Stimulated activated CD4-positive, alpha-beta T cell treated with anti-CD3 and anti-CD28 coated beads, Interleukin-4, amount 100 ng/mL, for 4 hours (primary cell): ENCODE measurements at regions not wholly inside any gene's neighbourhood (a gene's known extent, or its start where the extent isn't known, plus 50 kb on each side); places are given as distances from the start of the nearest gene placed in this dataset.

Experiments
- DNase-seq, 2 experiments: peaks; one replicate each; pipeline ENCODE4 v3.0.0-alpha.2; 2020

DNA sequence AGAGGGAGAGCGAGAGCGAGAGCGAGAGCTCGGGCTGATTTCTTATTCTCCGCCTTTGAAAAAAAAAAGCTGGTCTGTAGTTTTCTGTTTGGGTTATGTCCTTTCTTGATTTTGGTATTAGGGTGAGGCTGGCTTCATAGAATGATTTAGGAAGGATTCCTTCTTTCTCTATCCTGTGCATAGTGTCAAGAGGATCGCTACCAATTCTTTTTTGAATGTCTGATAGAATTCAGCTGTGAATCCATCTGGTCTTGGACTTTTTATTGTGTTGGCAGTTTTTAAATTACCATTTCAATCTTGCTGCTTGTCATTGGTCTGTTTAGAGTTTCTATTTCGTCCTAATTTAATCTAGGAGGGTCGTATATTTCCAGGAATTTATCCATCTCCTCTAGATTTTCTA, 1414.6 kb upstream of the MIR17HG start:
- no peak for DNase-seq

DNA sequence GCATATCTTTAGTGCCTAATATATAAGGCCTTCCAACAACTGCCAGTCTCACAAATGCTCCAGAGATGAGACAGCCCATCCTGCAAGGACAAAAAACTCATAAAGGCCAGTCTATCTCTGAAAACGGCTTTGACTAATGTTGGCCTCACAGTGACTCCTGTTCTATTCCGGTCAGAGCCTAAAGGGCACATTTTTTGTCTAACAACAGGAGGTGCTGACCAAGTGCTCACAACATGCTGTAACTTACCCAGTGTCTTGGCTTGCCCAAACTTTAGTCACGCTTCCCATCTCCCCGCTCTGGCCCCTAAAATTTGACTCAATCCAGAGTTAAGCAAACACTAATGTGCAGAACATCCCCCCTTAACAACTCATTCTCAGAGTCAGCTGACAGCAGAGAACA, 1411.2 kb upstream of the MIR17HG start:
- no peak for DNase-seq

DNA sequence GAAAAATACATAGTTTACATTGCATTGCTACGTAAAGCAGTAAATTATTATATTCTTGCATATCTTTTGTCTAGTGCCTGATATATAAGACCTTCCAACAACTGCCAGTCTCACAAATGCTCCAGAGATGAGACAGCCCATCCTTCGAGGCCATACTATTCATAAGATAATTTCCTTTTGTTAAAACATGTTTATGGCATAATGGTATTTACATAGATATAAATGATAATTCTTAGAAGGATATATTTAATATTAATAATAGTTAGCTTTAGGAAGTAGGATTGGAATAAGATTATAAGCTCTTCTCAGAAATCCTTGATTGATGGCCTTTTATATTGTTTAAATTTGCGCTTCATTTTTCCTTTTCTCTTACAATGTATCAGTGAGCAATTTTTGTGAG, 1410.1 kb upstream of the MIR17HG start:
- DNase-seq: no peak

DNA sequence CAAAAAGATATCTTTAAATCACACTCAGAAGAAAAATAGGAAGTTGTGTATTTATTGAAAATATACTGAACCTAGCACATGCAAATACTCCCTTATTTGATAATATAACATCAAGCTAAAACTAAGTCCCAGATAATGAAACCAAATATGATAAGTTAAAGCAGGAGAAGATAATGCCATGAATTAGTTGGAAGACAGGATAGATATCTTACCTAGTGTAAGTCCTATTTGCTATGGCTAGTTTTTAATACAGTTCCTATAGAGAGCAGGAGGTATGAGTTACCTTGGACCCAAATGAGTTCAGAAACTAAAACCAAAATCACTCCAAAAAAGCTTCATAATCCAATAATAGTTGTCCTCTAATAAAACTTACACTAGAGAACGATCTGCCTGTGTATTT, 1407.1 kb upstream of the MIR17HG start:
- no peak for DNase-seq

DNA sequence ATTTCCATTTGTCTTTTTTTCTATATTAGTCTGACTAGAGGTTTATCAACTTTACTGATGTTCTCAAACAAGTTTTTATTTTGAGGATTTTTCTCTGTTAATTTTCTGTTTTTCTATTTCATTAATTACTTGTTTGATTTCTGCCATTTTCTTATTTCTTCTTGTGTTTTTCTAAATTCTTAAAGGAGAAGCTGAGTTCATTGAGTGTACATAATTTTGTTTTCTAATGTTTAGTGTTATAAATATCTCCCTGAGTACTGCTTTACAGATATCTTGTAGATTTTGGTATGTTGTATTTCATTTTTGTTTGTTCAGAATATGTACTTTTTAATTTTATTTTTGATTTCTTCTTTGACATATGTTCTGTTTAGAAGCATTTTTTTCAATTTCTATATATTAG, 1404.3 kb upstream of the MIR17HG start:
- DNase-seq: no peak

DNA sequence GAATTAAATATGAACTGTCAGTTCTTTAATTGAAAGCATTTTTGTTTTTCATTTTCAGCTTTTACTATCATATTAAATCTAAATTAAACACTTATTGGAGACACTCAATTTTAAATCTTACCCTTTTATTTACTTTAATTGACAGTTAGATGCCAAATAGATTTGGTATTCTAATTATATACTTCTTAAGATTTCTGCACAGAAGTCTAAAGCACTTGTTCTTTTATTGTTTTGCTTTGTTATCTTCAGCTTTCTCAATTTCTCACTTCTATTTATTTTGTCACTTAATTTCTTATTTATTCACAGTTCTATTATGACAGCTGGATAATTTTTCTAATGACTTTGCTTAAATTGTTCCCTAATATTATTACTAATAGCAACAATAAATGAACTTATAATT, 1397.3 kb upstream of the MIR17HG start:
- DNase-seq: no peak

DNA sequence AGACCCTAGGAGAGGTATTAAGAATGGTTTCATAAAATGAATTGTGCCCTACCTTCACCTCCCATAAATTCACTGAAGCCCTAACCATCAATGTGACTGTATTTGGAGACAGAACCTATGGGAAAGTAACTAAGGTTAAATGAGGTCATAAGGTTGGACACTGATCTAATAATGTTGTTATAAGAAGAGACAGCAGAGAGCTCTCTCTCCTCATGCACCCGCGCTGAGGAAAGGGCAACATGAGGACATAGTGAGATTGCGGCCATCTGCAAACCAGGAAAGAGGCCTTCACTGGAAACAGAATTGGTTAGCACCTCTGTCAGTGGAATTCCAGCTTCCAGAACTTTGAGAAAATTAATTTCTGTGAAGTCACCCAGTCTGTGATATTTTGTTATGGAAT, 1396.1 kb upstream of the MIR17HG start:
- DNase-seq: no peak

DNA sequence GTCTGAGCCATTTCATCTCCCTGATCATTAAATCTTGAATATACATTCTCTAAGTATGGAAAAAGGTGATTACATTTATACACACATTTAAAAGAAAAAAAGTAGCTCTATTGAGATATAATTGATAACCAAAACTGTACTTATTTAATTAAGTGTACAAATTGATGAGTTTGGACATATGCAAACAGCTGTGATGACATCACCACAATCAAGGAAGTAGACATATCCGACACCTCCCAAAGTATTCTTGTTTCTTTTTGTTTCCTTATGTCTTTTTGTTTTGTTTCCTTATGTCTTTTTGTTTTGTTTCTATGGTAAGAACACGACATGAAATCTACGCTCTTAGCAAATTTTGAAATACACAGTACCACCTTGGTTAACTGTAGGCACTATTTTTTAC, 1393.9 kb upstream of the MIR17HG start:
- DNase-seq: no peak

DNA sequence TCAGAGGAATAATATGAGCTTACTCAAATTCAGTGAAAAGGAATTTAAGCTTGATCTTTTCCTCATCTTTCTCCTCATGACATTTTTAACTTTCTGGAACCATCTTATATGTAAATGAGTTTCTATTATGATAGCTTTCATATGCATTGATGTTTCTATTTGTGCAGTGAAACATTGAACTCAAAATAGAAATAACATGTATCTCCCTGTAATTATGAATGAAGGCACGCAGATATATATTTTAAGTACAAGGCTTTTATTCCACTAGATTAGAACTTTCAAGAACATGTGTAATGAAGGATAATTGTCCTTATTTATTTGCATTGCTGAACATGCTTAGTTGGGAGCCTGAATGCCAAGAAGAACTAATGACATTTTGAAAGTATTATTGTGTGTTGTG, 1391.7 kb upstream of the MIR17HG start:
- no peak for DNase-seq

DNA sequence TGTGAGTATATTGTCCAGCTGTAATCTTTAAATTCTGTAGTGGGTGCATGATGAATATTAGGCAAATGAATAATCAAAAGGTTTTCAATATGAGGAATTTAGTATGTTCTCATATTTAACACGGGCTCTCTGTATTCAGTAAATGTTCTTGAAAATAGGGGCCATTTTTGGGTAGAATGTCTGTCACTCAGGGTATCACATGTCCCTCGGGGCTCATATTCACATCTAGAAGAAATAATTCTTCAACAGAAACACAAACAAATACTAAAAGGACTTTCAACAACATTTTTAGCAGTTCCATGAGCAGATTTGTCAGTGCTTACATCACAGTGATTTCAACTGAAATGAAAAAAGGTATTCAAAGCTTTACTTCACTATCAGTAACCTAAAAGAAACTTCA, 1388.4 kb upstream of the MIR17HG start:
- no peak for DNase-seq

DNA sequence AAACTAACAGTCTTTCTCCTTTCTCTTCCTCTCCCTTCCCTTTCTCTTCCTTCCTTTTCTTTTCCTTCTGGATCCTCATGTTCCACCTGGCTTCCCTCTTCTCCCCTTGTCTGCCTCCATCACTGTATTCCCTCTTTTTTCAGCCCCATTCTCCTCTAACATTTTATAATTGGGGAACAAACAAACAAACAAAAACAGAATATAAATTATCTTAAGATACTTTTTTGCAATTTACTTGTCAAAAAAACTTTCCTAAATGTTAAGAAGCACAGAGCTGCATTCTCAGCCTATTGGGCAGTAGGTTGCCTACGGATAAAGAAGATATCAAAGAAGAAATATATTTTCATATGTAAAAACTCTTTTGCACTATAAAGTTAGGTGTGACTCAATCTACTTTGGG, 1382.2 kb upstream of the MIR17HG start:
- no peak for DNase-seq

DNA sequence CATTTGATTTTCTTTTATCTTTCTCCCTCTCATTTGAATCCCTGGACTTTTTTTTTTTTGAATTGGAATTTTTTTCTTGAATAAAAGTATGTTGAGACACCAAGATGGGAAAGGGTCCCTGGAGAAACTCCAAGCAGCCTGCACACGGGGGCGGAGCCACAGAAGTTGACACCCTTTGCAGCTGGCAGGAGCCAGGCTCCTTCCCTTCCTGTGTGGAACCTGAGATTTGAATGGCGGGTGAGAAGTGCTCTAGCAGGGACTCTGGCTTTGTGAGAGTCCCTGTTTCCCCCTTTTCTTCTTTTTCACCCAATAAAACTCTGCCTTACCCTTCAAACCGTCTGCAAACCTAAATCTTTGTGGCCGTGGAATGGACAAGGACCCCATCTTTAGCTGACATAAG, 1381.0 kb upstream of the MIR17HG start:
- no peak for DNase-seq

DNA sequence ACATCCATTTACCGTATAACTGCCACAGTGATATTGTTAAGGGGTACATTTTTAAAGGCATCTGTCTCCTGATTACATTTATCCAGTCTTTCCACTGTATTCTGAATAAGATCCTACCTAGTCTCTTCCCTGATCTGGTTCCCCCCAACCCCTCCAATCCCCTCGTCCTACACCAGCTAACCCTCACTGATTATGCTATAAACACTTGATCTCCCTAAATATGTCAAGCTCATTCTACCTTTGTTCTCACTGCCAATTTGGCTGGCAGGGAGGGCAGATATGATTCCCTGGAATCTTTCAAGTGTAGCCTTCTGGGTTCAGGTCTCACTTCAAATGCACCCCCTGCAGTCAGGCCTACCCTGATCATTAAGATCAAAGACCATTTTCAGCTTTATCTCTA, 1379.8 kb upstream of the MIR17HG start:
- no peak for DNase-seq

DNA sequence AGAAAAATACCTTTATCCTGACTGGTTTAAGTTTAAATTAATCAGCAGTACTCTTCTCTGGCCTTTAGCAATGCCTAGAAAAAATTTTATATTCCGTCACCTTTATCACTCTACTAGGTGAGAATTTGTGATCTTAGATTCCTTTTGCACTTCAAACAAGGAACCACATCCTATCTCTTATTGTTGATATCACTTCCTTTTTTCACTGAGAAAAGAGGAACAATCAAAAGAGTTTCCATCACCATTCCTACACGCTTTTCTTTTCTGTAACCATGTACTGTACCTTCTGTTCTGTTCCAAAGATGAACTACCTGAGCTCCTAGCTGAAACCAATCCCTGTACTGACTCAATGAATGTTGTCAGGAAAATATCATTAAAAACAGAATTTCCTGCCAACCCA, 1379.0 kb upstream of the MIR17HG start:
- no peak for DNase-seq

DNA sequence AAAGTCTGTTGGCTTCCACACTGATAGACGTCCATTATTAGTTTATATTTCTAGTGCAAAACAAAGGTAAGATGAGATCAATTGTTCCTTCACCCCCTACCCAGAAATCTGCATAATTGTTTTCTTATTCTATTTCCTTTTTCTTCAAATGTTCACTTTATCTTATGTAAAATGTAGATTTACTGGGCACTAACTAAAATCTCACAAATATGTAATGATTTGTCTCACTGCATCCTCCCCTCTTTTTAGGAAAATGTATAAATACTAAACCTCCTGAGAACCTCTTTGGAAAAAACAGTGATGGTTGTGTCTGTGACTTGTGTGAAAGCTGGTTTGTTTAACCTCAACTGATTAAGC, 1377.2 kb upstream of the MIR17HG start:
- DNase-seq: no peak

DNA sequence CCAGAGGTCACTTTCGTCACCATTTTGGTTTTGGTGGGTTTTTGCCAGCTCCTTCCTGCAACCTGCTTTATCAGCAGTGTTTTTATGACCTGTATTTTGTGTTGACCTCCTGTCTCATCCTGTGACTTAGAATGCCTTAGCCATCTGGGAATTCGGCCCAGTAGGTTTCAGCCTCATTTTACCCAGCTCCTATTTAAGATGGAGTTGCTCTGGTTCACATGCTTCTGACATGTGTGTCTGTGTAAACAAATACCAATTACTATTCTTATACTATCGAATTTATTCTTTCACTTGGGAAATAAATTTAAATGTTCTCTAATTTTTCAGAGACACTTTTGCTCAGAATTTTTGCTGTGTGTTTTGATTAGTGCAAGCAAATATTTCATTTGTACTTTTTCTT, 1370.3 kb upstream of the MIR17HG start:
- no peak for DNase-seq

DNA sequence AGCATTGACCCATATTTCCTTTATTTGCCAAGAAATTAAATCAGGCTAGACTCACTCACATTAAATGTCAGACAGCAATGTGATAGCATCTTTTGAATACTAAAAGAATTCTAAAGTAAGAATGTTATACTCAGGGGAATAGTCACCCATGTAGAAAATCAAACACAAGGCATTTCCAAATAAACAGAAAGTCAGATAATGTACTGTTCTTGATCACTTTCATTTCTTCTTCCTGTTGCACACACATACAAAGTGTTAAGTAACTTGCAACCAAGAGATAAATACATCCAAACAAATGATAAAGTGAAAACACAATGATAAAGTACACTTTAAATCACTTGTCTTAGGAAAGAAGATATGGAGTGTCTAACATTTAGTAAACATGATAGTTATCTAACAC, 1366.6 kb upstream of the MIR17HG start:
- no peak for DNase-seq

DNA sequence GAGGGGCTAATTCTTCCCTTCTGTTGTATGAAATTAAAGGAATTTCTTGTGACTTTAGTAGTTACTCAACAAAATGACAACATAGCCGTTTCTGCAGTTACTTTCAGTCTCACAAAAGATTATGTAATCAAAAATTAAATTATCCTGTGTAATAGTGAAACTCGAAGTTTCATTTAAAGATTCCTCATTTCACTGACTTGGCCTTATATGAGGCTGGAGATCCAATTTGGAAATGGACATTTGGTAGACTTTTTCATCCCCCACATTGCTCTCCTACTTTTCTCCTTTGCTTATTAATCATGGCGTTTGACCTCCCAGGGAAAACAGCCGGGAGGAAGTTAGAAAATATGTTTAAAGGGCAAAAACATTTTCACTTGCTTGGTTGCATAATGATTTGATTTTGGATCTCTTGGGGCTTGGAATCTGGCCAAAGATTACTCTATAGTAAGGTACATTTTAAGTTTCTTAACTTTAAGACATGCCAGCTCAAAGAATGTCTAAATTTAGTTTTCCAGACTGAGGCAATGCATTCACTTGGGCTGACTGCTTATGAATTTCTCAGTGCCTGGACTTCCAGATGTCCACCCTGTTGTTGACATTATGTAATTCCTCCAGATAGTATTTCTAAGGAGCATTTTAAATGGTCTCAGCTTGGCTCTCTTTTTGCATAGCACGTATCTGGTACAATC, 1364.9 kb upstream of the MIR17HG start:
- DNase-seq: no peak

DNA sequence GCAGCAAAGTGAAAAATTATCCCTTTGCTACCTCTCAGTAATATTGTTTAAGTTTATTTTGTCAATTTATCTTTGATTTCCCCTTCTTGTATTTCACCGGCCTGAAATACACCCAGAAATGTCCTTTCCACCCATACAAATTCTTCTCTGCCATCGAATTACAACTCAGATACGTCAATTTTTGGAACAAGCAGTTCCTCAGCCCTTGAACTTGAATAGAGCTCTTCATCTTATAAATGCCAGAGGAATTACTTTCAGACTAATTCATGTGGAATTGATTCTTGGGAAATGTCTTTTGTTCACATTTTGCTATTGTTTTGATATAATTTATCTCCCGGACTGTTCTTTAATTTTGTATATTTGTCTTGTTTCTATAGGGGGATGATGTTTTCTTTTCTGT, 1359.3 kb upstream of the MIR17HG start:
- DNase-seq: no peak

DNA sequence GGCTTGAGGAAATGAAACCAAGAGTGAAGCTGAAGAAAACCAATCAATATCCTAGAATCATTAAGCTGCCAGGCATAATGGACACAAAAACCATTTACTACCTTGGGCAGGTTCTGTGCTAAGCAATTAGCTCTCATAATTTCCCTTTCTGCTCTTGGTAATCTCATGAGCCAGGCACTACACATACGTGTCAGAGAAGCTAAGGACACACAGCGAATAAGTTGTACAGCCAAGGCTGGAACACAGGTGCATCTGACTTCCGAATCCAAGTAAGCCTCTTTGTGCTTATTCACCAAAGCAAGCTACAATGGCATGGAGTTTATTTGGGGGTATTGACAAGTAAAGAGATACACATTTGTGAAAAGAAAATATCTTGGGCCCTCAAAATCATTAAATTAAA, 1343.9 kb upstream of the MIR17HG start:
- DNase-seq: no peak

DNA sequence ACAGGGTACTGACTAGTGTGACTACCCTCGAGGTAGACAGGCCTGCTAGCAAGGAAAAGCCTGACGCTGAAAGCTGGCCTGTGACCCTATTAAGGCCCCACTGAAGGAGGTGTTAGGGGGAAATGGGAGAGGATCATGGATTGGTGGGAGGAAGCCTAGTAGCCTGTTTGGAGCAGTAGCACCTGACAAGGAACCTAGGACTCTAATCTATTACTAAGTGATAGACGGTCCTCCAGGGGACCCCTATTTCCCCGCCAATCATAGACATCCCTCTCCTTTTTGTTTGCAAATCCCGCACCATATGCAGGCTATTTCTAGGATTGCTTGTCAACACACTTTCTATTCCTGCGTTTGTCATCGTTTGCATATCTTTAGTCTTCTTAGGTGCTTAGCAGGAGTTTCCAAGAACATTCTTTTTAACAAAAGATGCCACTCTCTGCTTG, 1338.8 kb upstream of the MIR17HG start:
- no peak for DNase-seq

DNA sequence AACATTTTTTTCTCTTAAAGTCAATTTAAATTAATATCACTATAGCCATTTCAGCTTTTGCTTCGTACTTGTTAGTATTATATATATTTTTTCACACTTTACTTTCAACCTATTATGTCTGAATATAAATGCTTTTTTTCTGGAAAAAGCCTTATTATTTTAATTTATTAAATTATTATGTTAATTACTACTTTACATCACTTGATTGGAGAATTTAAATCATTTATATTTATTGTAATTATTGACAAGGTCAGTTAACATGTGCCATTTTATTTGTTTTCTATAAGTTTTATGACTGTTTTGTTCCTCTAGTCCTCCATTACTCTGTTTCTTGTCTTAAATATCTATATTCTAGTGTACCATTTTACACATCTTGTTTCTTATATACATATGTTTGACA, 1333.4 kb upstream of the MIR17HG start:
- DNase-seq: no peak

DNA sequence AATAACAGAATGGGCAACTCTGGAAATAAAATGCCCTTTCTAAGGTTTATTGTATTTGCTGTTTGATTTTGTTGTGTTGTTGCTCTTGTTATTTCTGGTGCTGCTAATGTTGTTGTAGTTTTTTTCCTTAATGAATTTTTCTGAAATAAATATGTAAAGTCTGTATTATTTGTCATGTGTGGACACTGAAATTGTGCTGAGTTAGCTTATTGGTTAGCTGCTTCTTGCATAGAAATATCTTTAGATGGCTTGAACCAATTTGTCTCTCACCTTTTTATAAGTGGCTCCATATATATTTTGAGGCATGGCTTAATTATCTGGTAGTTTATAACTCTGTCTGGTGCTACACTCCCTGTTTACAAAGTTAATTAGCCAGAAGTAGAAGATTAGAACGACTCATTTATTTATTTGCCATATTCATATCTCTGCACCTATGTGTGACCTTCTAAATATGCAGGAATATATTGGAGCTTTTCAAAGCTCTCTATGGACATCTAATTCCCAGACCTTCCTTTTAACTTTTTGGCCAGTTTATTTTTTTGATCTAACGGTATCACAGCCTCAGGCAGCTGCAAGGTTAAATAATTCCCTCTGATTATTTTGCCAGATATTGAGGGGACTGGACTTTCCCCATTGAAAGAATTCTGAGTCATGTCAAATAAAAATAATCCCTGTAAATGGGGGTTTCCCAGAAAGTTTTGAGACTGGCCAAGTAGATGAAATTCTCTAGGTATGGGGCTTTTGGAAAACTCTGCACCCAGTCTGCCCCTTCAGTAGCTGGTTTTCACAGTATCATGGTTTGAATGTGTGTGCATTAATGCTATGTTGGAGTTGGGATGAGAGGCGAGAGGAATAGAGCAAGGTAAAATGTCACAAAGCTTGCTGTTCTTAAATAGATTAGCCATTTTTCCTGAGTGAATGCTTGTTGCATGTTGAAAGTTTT, 1331.7 kb upstream of the MIR17HG start:
- DNase-seq: no peak

DNA sequence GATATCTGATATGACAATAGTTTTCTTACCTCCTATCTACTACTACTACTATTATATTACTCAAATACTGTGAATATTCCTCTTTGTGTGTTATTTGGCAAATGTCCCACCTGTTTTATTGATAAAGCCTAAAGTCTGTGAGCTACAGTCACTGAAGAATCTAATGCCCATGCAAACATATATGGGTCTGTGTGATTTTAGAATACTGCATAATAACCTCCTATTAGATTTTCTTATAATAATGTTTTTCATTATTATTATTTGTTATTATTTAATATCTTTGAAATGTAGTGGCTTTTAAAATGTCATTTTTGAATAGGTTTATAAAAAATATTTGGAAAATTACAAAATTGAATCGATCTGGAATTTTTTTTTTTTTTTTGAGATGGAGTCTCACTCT, 1330.8 kb upstream of the MIR17HG start:
- DNase-seq: no peak
